ENCODE measurements at regions not wholly inside any gene's neighbourhood (a gene's known extent, or its start where the extent isn't known, plus 50 kb on each side); places are given as distances from the start of the nearest gene placed in this dataset.

GRCh38 chr13:85432881-85433280 lies 366.3 kb downstream of the SLITRK6 start:
- ATAC-seq (no peak), DNase-seq (ENCODE audit: low spot score) (no peak)

GRCh38 chr13:85431720-85432119 lies 367.5 kb downstream of the SLITRK6 start:
- DNase-seq (ENCODE audit: low spot score) (no peak), ATAC-seq (peak; percentile 20)
- intact Hi-C loops (cut with DNase I), result no loop called here

More at GRCh38 chr13:85432881-85433280, 366.3 kb downstream of the SLITRK6 start:
- intact Hi-C loops (cut with DNase I), result no loop called here

DNA sequence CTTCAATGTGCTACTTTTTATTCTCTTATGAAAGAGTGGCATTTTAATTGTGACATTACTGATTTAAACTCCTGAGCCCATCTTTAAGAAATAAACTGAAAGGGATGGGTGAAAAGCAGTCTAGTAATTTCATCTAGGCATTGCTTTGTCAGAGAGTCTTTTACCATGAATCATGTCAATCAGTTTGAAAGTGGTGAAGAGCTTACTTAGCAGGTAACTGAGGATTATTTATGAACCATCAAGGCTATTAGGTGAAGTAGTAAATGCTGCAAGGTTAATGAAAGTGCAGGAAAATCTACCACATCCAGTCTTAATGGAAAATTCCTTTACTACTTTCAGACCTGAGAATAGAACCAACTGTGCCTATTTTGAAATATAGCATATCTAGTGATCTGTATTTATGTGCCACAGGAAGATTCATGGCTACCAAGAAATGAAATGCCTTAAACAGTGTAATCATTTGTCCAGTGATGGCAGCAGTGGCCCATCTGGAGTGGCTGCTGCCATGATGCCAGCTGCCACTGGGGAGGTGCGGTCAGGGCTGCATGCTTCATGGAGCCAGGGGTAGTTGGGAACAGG lies 368.9 kb downstream of the SLITRK6 start:
- intact Hi-C loops (cut with DNase I), result no loop called here
- no peak for ATAC-seq
- DNase-seq (ENCODE audit: low spot score), result no peak

GRCh38 chr13:85427416-85427815 lies 371.8 kb downstream of the SLITRK6 start:
- DNase-seq (ENCODE audit: low spot score) (no peak), ATAC-seq (no peak)
- intact Hi-C loops (cut with DNase I), result no loop called here

DNA sequence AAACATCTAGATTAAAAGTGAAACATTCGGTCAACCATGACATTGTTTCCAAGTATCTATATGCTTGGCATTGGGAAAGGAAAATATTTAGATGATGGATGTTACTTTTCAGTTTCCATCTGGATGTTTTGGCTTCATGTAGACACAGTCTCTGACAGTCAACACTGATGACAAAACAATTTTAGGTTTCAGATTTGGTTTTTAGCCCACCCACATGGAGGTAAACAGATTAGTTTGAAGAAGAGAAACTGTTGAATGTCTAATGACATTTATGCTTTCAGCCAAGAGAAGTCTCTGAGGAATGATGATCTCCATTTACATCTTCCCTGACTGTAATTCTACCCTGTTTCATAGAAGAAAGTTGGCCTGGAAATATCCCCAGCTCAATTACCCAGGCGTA lies 379.1 kb downstream of the SLITRK6 start:
- DNase-seq (ENCODE audit: low spot score) (no peak), ATAC-seq (no peak)
- intact Hi-C loops (cut with DNase I), result no loop called here

GRCh38 chr13:85419611-85420010 lies 379.6 kb downstream of the SLITRK6 start:
- DNase-seq (ENCODE audit: low spot score) (no peak), ATAC-seq (no peak)
- intact Hi-C loops (cut with DNase I), result no loop called here

DNA sequence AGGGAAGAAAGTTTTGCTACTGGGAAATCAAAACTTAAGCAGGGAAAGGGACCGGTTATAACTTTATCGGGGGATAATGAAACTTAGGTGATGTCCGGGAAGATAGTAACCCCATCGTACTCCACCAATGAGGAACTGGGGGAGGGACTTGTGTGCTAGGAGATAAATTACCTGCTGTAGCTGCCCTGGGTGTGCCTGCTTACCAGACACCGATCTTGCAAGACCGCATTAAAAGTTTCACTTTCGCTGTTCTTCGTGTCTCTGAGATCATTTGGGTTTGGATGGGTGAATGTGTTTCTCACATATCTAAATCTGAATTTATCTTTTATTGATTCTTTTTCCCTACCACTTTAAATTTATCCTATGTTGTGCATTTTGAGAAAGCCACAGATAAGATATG lies 381.4 kb downstream of the SLITRK6 start:
- DNase-seq (ENCODE audit: low spot score), result no peak
- intact Hi-C loops (cut with DNase I), result no loop called here
- ATAC-seq, result no peak

DNA sequence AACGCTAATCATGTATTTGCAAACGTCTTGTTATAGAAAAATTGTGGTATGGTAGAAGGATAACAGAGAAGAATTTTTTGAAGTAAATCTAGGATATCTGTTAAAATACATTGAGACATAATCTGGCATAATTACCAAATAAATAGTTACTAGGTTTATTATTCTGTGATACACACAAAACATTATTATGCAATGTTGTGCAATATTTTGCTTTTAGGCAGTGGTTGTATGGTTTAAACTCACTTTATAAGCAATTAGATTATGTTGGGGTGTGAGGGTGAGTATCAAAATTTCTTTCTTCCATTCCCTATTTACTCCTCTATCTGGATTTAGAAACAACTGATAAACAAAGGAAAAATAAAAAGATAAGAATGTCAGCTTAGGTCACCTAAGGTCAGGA lies 385.6 kb downstream of the SLITRK6 start:
- intact Hi-C loops (cut with DNase I), result no loop called here
- ATAC-seq, result no peak
- DNase-seq (ENCODE audit: low spot score), result no peak

DNA sequence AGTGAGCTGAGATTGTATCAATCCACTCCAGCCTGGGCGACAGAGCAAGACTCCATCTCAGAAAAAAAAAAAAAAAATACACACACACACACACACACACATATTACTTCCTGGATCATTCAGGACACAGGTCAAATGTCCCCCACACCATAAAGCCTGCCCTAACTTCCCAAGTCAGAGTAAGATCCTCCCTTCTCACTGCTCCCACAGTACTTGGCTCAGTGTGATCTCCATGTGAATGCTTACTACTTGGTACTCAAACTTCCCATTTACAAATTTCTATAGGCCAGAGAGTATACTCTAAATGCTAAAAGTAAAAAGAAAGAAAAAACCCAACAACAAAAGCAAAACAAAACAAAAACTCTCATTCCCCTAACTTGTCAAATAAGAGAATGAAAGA lies 386.8 kb downstream of the SLITRK6 start:
- intact Hi-C loops (cut with DNase I), result no loop called here
- DNase-seq (ENCODE audit: low spot score), result no peak
- ATAC-seq, result no peak

DNA sequence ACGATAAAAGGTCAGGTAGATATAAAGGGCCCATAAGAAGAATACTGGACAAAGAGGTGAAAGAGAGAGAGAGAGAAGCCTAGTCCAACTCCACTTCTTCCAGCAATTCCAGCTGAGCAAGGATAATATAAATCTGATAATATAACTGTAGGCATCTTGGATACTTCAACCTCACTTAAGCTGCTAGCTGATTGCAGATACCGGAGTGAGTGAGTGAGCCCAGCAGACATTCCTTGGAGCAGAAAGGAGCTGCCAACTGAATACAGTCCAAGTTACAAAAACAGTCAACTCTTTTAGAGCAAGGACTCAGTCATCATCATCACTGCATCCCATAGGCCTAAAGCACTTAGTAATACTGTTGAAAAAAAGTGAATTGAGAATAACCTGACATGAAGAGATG lies 387.6 kb downstream of the SLITRK6 start:
- ATAC-seq, result no peak
- DNase-seq (ENCODE audit: low spot score), result no peak
- intact Hi-C loops (cut with DNase I), result no loop called here

DNA sequence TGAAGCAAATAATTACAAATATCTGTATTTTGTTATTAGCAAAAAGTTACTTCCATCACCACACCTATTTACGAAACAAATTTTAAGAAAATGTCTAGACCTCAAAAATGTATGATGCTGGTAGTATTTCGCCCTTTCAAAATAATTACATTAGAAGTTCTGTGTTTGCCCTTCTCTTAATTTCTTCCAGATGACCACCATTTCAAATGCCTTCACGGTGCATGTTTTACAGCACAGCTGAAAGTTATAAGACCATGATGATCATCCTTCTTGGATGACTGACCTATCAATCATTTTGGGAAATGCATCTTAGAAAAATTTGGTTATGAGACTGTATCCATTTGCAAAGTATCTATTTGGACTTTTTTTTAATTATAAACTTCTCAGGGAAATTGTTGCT lies 390.8 kb downstream of the SLITRK6 start:
- DNase-seq (ENCODE audit: low spot score) (no peak), ATAC-seq (no peak)
- intact Hi-C loops (cut with DNase I), result no loop called here

DNA sequence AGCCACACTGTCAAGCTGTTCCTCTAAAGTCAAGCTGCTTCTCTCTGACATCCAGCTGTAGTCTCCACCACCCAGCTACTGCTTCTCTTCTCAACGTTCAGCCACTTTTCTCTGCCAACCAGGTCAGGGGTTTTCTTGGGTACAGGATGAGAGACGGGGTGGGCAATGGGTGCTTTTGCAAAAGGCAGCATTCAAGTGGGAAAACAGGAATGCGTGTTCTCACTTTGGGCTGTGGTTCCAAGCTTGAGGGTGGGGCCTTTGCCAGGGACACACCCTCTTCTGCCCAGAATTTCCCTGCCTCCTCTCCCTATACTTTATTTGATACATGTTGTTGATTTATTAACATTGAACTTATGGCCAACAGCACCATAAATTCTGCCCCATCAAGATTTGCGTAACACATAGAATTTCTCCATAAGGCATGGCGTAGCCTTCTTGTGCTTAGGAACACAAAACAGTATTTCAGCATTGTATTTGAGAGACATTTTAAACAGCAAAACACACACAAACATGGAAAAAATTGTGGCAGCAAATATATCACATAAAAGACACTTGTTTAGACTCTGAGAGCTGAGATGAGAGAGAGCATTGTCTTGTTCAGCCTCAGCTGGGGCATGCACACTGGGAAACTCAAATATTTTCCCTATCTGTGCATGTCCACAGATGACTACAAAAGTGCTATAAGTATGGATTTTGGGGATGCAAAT lies 392.8 kb downstream of the SLITRK6 start:
- intact Hi-C loops (cut with DNase I), result no loop called here

DNA sequence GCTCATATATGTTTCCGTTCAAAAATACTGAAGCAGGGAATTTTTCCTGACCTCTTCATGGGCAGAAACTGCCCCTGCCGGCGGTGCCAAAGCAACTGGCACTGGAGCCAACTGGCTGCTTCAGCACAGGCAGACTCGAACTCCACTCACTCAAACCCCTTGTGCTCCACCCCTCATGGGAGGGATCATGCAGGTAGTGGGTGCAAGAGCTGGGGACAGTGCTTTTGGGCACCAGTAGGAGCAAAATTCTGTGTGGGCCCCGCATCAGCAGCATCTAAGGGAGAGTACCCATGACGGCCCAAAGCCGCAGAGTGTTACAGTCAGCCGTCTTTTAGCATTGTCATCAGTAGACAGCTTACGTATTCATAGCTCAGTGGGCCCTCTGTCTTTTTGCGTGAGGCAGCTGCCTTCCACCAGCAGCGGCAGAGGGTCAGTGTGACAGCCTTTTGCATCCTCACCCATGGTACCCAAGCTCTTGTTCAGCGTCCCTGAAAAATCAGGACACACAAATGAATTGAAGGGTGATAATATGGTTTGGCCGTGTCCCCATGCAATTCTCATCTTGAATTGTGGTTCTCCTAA lies 393.8 kb downstream of the SLITRK6 start:
- ATAC-seq, result no peak
- no peak for DNase-seq (ENCODE audit: low spot score)
- intact Hi-C loops (cut with DNase I), result no loop called here

More for the DNA sequence above, 392.8 kb downstream of the SLITRK6 start:
- DNase-seq (ENCODE audit: low spot score) (no peak), ATAC-seq (peak; percentile 28)

- no peak for ATAC-seq
- intact Hi-C loops (cut with DNase I), result no loop called here
- no peak for DNase-seq (ENCODE audit: low spot score)
Measured at GRCh38 chr13:85386424-85386823, 412.8 kb downstream of the SLITRK6 start.

DNA sequence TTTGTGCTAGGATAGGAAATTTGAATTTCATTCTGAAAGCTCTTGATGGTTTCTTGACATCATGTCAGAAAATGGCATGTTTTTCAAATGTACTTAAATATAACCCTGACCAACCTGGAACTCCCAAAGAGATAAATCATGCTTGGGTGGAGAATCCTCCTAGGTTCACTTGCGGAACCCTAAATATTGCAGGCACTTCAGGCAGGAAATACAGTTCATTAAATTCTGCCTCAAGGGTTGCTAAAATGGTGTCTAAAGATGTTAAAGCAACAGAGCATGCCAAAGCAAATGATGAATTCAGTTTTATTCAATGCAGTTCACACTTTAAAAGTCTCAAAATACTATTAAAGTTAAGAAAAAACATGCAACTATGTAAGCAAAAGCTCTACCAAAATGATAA lies 415.9 kb downstream of the SLITRK6 start:
- ATAC-seq (no peak), DNase-seq (ENCODE audit: low spot score) (no peak)
- intact Hi-C loops (cut with DNase I), result no loop called here

- ATAC-seq (no peak), DNase-seq (ENCODE audit: low spot score) (no peak)
- intact Hi-C loops (cut with DNase I), result no loop called here
Measured at GRCh38 chr13:85381082-85381481, 418.1 kb downstream of the SLITRK6 start.

- DNase-seq (ENCODE audit: low spot score), result no peak
- ATAC-seq, result no peak
- intact Hi-C loops (cut with DNase I), result no loop called here
Measured at GRCh38 chr13:85379991-85380390, 419.2 kb downstream of the SLITRK6 start.

DNA sequence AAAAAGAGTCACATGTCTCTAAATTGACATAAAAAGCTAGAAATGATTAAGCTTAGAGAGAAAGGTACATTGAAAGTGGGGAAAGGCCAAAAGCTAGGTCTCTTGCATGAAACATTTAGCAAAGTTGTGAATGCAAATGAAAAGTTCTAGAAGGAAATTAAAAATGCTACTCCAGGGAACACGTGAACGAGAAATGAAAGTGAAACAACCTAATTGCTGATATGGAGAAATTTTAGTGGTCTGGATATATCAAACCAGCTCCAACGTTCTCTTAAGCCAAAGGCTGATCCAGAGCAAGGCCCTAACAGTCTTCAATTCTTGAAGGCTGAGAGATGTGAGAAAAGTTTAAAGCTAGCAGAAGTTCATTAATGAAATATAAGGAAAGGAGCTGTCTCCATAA lies 419.8 kb downstream of the SLITRK6 start:
- DNase-seq (ENCODE audit: low spot score) (no peak), ATAC-seq (no peak)
- intact Hi-C loops (cut with DNase I), result no loop called here

GRCh38 chr13:85377783-85378182 lies 421.4 kb downstream of the SLITRK6 start:
- no peak for DNase-seq (ENCODE audit: low spot score)
- ATAC-seq, result no peak
- intact Hi-C loops (cut with DNase I), result no loop called here

GRCh38 chr13:85373322-85373721 lies 425.9 kb downstream of the SLITRK6 start:
- intact Hi-C loops (cut with DNase I), result no loop called here
- ATAC-seq (no peak), DNase-seq (ENCODE audit: low spot score) (no peak)

DNA sequence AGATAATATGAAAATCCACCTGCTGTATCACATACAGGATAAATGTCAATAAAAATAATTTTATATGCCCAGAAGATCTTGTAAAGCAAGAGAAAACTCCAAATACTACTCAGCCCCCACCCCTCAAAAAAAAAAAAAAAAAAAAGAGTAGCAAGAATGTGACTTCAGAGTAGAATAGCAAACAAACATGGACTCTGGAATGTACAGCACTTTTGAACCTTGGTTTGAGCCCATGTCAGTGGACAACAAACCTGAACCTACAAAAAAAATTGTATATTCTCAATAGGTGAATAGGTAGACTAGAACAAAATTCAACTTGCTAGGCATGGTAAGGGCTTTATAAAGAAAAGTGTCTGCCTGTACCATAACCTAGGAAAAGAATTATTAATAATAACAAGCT lies 428.0 kb downstream of the SLITRK6 start:
- DNase-seq (ENCODE audit: low spot score) (no peak), ATAC-seq (no peak)
- intact Hi-C loops (cut with DNase I), result no loop called here

All from sciatic nerve (tissue), 2 donors.